ENCODE measurements at regions not wholly inside any gene's neighbourhood (a gene's known extent, or its start where the extent isn't known, plus 50 kb on each side); places are given as distances from the start of the nearest gene placed in this dataset.
A peak's percentile ranks its signal among the peaks of the same experiment; 100 is the strongest.

- DNase-seq = no peak
Measured at GRCh38 chr17:77462090-77462489, 321.3 kb downstream of the SEC14L1 start.

- DNase-seq = no peak
Measured at GRCh38 chr17:77462553-77463497, 322.1 kb downstream of the SEC14L1 start.

- DNase-seq = no peak
Measured at GRCh38 chr17:77464988-77465357, 324.2 kb downstream of the SEC14L1 start.

GRCh38 chr17:77465358-77466041 lies 324.7 kb downstream of the SEC14L1 start:
- DNase-seq = peak; percentile 74 to 82

- DNase-seq = no peak
Measured at GRCh38 chr17:77466140-77466539, 325.4 kb downstream of the SEC14L1 start.

DNA sequence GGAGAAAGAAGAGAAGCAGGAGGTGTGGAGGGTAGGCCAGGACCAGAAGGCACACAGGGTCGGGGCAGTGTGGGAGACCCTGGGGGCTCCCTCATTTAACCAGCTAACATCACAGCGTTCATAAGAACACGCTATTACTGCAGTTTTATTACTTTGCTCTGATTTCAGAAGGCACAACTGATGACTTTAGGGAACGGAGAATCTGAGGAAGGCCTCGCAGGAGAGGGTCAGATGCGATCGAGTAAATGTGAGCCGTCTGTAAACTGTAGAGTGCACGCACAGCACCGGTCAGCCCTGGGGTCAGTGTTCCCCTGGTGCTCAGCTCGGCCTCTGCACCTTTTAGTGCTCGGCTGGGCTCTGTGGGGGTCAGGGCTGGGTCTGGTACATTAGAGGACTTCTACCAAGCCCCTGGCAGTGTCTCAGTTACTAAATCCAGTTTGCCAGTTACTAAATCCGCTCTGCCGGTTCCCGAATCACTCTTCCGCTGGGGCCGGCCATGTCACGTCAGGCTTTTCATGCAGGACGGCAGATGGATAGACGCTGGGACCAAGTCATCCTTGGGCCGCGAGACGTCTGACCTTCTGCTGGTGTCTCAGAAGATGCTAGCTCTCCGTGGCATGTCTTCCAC lies 325.9 kb downstream of the SEC14L1 start:
- DNase-seq = no peak

DNA sequence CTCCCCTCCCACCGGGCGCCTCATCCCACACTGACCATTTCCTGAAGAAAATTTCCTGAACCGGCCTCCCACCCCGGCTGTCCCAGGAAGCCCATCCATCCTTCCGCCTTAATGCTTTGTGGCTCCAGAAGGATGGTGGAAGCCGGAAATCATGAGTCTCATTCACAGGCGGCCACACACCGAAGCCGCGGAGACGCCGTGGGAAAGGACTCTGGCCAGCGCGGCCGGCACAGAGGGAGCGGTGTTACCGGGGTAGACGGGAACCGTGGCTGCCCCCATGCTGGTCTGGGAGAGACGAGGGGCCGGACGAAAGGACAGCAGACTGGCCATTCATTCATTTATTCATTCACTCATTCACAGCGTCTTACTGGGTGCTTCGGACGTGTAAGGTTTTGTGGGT lies 326.8 kb downstream of the SEC14L1 start:
- DNase-seq = no peak

GRCh38 chr17:77468897-77469296 lies 328.1 kb downstream of the SEC14L1 start:
- no peak for DNase-seq

- no peak for DNase-seq
Measured at GRCh38 chr17:77470330-77470786, 329.6 kb downstream of the SEC14L1 start.

- no peak for DNase-seq
Measured at GRCh38 chr17:77470800-77471733, 330.3 kb downstream of the SEC14L1 start.

GRCh38 chr17:77471984-77472461 lies 331.3 kb downstream of the SEC14L1 start:
- no peak for DNase-seq

DNA sequence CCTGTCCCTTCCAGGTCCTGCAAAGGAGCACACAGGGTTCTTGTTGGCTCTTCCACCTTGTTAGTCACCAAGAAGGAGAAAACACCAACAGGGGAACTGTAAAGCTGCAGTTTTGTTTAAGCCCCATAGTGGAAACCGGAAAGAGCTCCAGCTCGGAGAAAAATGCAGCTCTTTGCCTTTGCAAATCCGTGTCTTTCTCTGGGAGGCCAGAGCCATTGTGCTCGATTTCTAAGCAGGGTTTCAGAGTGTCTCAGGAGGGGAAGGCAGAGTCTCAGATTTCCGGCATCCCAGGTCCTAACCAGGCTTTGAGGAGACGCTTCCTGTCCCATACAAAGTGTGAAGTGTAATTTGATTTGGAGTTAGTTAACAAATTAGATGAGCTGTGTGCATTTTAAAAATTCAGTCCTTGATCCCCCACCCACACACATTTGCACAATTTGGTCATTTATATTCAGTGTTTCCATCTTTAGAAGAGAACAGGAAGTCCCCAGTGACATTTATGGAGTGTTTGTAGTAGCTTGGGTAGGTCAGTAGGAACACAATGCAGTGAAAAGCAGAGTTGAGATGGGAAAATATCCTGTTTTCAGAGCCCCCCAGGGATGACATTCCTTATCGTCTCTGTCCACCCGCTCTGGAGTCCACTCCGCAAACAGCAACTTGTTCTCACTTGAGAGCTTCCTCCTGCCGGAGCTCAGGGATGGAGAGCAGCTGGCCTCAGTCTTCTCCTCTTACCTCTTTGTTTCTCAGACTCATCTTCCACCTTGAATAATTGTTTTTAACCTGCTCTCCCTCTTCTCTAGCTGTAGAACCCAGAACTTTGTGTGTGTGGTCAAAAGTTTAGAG lies 331.9 kb downstream of the SEC14L1 start:
- peak in 1 of 2 donors; percentile 46 for DNase-seq

DNA sequence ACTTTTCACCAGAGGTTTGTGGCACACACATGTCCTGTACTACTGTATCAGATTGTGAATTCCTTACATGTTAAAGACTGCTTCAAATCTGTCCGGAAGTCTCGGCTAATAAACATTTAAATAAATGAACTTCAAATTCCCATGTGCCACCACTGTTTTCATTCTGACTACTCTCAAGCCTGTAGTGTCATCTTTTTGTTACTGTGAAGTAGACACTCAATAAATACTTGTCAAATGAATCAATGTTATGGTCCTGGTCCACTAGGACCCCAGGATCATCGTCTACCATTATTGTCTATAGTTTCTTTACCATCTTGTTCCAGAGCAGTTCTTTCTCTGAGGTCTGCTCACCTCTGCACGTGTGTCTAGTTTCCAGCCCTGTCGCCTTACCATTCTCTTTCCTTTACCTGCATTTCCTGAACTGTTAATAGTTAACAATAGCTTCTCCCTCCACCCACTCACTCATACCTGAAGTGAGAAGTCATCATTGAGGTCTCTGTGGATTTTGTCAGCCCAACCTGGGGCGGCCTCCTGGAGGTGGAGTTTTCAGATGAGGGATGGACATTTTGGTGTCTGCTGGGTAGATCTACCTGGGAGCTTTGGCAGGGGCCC lies 333.0 kb downstream of the SEC14L1 start:
- peak; percentile 42 to 52 for DNase-seq

- no peak for DNase-seq
Measured at GRCh38 chr17:77474292-77474988, 333.7 kb downstream of the SEC14L1 start.

GRCh38 chr17:77475016-77475976 lies 334.5 kb downstream of the SEC14L1 start:
- DNase-seq = peak; percentile 79 to 80

DNA sequence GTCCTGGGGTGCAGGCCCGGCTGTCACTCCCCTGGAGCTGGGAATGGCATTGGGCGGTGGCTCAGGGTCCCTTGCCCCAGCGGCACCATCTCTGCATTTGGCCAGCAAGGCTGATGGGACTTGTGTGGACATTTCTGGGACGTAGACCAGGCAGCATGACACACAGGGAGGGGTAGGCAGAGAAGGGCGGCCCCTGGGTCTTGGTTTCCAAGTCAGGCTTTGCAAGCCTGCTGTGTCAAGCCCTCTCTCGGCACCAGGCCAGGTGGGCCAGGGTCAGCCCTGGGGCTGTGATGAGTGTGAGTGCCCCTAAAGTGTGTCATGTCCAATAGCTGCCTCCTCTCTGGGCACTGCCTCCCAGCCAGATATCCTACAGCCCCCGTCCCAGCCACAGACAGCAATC lies 335.2 kb downstream of the SEC14L1 start:
- no peak for DNase-seq

GRCh38 chr17:77476498-77476897 lies 335.7 kb downstream of the SEC14L1 start:
- DNase-seq = no peak

DNA sequence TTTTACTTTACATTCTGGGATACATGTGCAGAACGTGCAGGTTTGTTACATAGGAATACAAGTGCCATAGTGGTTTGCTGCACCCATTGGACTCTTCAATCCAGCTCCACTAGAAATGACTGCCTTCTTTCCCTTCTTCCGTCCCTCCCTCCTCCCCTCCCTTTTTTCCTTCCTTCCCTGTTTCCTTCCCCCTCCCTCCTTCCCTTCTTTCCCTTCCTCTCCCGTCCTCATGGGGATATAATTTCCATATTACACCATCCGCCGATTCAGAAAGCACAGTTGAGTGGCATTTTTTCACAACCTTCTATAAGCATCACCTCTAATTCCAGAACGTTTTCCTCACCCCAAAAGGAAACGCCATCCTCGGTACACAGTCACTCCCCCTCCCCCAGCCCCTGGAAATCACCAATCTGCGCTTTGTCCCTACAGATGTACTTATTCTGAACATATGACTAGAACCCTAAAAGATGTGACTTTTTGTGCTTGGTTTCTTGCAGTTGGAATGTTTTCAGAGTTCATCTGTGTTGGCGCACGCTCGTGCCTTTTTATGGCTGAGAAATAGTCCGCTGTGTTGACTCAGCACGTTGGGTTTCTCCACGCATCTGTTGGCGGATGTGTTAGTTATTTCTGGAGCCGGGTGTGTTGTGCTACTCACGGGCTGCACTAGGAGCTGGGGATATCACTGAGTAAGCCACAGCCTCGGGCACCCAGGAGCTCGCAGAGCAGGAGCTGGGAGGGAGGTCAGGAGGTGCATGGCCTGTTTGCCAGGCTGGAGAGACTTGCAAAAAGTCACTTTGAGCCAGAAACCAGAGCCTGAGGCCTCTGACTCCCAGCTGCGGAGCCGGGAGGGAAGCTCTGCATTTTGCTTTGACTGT lies 336.4 kb downstream of the SEC14L1 start:
- DNase-seq = no peak

All from stimulated activated CD4-positive, alpha-beta T cell treated with anti-CD3 and anti-CD28 coated beads, Interleukin-2, amount 100 ng/mL, for 24 hours (primary cell).